ENCODE measurements at regions not wholly inside any gene's neighbourhood (a gene's known extent, or its start where the extent isn't known, plus 50 kb on each side); places are given as distances from the start of the nearest gene placed in this dataset.
"Not testable (repeated sequence)": the region's sequence is repeated elsewhere in the genome, so short reads cannot be mapped to it uniquely, and the experiment has no call there.

DNA sequence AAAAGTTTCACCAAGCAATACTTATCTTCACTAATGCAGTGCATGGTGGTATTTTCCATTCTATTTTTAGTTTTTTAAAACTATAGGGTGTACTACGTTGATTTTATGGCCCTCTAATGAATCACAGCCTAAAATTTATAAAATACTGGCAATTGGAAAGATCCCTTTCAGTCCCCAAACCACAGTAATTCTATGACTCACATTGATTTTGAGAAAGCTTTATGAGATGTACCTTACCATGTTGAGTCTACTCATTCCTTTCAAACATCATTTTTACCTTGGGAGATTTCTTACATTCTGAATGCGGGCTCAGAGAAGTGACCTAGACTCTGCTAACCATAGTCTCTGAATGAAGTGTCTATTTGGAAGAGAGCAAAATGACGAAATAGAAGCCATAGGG is 141.6 kb downstream of the GPR85 start:
- Histone ChIP-seq H3K27me3 (replicated peaks in 1 of 7) (peaks cover 0 to 4% (median 0%) of the 10 kb centered on the region in 7 donors), H3K4me3 (no peak overlapping the region), H3K9me3 (no peaks in the 10 kb centered on the region), H3K36me3 (no peaks in the 10 kb centered on the region), H3K27ac (no peak overlapping the region), H3K4me1 (peaks cover 0 to 11% (median 8%) of the 10 kb centered on the region in 6 donors)
- DNase-seq, result no peak
- TF ChIP-seq, protein P1, sequence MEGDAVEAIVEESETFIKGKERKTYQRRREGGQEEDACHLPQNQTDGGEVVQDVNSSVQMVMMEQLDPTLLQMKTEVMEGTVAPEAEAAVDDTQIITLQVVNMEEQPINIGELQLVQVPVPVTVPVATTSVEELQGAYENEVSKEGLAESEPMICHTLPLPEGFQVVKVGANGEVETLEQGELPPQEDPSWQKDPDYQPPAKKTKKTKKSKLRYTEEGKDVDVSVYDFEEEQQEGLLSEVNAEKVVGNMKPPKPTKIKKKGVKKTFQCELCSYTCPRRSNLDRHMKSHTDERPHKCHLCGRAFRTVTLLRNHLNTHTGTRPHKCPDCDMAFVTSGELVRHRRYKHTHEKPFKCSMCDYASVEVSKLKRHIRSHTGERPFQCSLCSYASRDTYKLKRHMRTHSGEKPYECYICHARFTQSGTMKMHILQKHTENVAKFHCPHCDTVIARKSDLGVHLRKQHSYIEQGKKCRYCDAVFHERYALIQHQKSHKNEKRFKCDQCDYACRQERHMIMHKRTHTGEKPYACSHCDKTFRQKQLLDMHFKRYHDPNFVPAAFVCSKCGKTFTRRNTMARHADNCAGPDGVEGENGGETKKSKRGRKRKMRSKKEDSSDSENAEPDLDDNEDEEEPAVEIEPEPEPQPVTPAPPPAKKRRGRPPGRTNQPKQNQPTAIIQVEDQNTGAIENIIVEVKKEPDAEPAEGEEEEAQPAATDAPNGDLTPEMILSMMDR (IDR thresholded peaks at IDR 0.05 in 8 of 11, conservative IDR thresholded peaks at IDR 0.05 in 3 of 11), result no peak
- TF ChIP-seq POLR2A (IDR thresholded peaks at IDR 0.05) (no peak), POLR2AphosphoS5 (IDR thresholded peaks at IDR 0.05) (no peak)
- intact Hi-C loops (cut with DNase I; ENCODE audit: low total_unique reads), result no loop called here
- WGBS, 5 donors, result 71 to 86% (median 78%) methylated on average over 3 of the region's 3 CpGs

DNA sequence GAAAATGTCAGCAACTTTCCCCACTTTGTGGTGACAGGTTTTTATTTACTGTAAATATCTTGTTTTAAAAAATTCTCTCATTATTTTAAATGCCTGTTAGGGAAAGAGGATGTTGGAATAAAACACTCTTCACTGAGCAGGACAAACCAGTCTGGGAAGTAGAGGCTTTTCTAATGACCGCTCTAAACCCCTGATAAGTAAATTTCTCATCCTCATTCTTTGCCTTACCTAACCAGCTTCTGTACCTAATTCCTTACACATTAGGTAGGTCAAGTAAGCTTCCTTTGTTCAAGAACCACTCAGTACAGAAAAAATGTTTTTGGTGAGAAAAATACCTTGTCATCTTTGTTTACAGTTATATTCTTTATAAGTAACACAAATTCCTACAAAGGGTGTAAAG is 143.6 kb downstream of the GPR85 start:
- intact Hi-C loops (cut with DNase I; ENCODE audit: low total_unique reads), result no loop called here
- no peak overlapping the region for H3K4me3 ChIP-seq
- H3K4me1 ChIP-seq, result peaks cover 7 to 24% (median 19%) of the 10 kb centered on the region in 6 donors
- no peaks in the 10 kb centered on the region for H3K36me3 ChIP-seq
- H3K27ac ChIP-seq, result no peak overlapping the region
- TF ChIP-seq, protein P1 (IDR thresholded peaks at IDR 0.05 in 8 of 11, conservative IDR thresholded peaks at IDR 0.05 in 3 of 11), result no peak
- TF ChIP-seq POLR2A (IDR thresholded peaks at IDR 0.05) (no peak), POLR2AphosphoS5 (IDR thresholded peaks at IDR 0.05) (no peak)
- H3K27me3 ChIP-seq (replicated peaks in 1 of 7), result no peaks in the 10 kb centered on the region
- no peaks in the 10 kb centered on the region for H3K9me3 ChIP-seq
- WGBS, 5 donors, result 92 to 100% (median 97%) methylated on average over 1 of the region's 1 CpG
- no peak for DNase-seq

DNA sequence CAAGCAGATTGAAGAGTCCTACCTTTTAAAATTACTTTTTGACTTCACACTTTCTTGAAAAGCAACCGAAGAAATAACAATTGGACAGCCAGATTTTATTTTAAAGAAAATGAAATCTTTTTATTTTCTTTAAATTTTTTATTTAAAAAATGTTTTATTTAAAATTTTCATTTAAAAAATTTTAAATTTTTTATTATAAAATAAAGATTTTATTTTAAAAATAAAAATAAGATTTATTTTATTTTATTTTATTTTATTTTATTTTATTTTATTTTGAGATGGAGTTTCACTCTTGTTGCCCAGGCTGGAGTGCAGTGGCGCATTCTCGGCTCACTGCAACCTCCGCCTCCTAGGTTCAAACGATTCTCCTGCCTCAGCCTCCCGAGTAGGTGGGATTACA is 144.5 kb downstream of the GPR85 start:
- WGBS, 5 donors, result 87 to 97% (median 95%) methylated on average over 6 of the region's 6 CpGs
- intact Hi-C loops (cut with DNase I; ENCODE audit: low total_unique reads); H3K4me3 ChIP-seq; DNase-seq; H3K9me3 ChIP-seq; H3K36me3 ChIP-seq; H3K27me3 ChIP-seq (replicated peaks in 1 of 7); H3K27ac ChIP-seq: not testable (repeated sequence)
- H3K4me1 ChIP-seq, result peaks cover 11 to 32% (median 28%) of the 10 kb centered on the region in 6 donors

DNA sequence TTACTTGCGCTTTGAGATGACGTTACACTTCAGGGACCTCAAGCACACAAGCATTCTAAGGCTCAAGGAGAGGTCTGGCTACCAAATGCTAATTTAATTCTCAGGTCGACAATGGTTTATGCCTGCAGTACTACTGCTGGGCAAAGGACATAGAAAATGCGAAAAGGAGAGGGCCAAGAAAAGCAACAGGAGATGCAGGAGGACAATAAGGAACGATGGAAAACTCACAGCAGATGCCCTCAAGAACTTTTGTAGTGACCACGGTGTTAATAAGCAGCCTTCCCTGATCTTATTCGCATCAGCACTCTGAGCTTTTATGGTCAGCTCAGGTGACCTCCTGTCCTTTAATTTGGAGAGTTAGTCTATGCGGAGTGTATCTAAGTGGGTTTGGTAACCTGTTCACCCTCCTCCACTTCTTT is 146.3 kb downstream of the GPR85 start:
- H3K4me3 ChIP-seq, result peak overlapping the region; percentile 48 to 97 (median 90)
- no peaks in the 10 kb centered on the region for H3K36me3 ChIP-seq
- no peaks in the 10 kb centered on the region for H3K27me3 ChIP-seq (replicated peaks in 1 of 7)
- H3K9me3 ChIP-seq, result no peaks in the 10 kb centered on the region
- peak overlapping the region; percentile 79 to 91 (median 84) for H3K27ac ChIP-seq
- intact Hi-C loops (cut with DNase I; ENCODE audit: low total_unique reads), result no loop called here
- H3K4me1 ChIP-seq, result peaks cover 11 to 49% (median 38%) of the 10 kb centered on the region in 6 donors
- DNase-seq, result no peak
- TF ChIP-seq POLR2AphosphoS5 (IDR thresholded peaks at IDR 0.05) (no peak), POLR2A (IDR thresholded peaks at IDR 0.05) (peak in 1 of 3 donors; percentile 1)
- WGBS, 5 donors, result 14 to 25% (median 16%) methylated on average over 8 of the region's 8 CpGs

DNA sequence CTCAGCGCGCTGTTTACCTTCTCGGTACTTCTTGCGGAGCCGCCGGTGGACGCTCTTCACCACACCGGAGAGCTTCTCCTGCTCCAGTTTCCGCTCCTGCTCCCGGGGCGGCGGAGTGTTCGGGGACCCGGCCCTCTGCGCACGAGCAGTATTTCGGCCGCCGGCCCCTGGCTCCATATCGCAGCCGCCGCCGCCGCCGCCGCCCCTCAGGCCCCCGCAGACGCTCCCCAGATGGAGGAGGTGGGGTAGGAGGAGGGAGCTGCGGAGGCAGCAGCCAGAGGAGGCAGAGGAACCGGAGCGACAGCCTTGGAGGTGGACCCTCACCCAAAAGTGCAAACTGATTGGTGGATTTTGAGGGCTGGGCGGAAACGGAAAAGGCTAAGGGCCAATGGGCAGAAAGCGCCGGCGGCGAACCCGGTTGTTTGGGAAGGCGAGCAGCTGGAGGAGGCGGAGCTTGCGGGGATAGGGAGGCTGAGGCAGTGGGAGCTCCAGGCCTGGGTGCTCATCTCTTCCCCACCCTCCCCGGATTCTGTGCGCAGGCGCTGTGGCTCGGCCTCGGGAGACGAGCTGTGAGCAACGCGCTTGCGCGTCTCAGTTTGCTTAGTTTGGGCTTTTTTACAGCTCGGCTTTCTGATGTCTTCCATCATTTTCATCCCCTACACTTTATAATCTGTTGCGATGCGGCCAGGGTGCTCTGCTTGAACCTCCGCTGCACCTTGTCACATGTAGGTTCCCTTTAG is 146.9 kb downstream of the GPR85 start:
- Histone ChIP-seq H3K36me3 (no peaks in the 10 kb centered on the region), H3K27ac (peak overlapping the region; percentile 79 to 91 (median 84)), H3K9me3 (no peaks in the 10 kb centered on the region), H3K27me3 (replicated peaks in 1 of 7) (no peaks in the 10 kb centered on the region), H3K4me1 (peaks cover 11 to 49% (median 38%) of the 10 kb centered on the region in 6 donors), H3K4me3 (peak overlapping the region; percentile 62 to 97 (median 90))
- 0 to 1% (median 0%) methylated on average over 44 to 55 of the region's 55 CpGs for WGBS, 5 donors
- intact Hi-C loops (cut with DNase I; ENCODE audit: low total_unique reads), result no loop called here
- peak; percentile 78 to 89 (median 87) for TF ChIP-seq POLR2AphosphoS5 (IDR thresholded peaks at IDR 0.05)
- TF ChIP-seq, protein P1 (IDR thresholded peaks at IDR 0.05 in 8 of 11, conservative IDR thresholded peaks at IDR 0.05 in 3 of 11), result peak in 3 of 11 experiments; percentile 17 to 50 (median 27)
- TF ChIP-seq POLR2A (IDR thresholded peaks at IDR 0.05), result peak in 1 of 3 donors; percentile 1
- peak; percentile 100 for DNase-seq

All from spleen (tissue), 11 donors.